SIG-M5 treated with dmso at 0.1 percent for 504 hours (cell line): ENCODE measurements at regions not wholly inside any gene's neighbourhood (a gene's known extent, or its start where the extent isn't known, plus 50 kb on each side); places are given as distances from the start of the nearest gene placed in this dataset.

Experiments used
- DNase-seq: peaks from one replicate; lab custom pipeline; 2025; ENCODE audit not compliant: unreplicated experiment; lab: John Stamatoyannopoulos, UW

DNA sequence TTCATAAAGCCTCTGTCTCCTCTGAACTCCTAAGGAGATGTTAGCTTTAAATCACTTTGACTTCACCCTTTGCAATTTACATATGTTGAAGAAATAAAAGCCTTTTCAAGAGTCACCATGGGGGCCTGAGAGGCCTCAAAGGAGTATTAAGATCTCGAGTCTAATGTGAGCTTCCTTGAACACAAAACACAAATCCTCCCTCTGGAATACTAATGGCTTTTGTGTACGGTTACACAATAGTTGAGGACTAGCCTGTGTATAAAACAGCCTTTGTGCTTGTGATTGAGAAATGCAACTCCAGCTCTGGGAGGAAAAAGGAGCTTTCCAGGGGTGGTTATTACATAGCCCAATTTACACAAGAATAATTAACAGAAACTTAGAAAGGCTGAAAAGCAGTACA is 1140.2 kb downstream of the CDH11 start:
- DNase-seq, result no peak

DNA sequence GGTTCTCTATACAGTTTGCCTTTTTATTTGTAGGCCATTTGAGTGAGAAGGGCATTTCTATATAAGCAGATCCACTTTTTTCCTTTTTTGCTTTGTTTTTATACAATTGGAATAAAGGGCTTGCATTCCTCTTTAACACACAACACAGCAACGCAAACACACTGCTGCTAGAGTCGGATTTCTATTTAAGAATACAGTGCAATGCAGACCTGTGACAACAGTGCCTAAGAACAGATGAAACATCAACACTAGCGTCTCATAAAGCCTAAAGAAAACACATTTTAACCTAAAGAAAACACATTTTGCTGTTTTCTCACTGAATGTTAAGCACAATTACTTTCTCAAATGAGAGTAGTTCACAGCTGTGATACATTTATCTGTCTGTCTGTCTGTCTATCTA is 1141.1 kb downstream of the CDH11 start:
- no peak for DNase-seq

DNA sequence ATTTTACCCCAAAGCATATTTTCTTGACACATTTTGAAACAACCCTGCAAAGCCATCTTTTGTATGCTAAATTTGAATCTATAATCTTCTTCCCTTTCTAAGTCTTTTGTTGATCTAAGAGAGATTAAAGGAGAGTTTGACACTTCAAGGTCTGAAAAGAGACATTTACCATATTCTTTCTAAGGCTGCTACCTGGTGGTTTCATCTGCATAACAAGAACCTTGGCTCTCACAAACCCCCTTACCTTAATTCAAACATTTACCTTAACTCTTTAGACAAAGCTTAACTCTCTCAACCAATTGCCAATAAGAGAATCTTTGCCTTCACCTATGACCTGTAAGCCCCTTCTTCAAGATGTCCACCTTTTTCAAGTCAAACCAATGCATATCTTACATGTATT is 1143.6 kb downstream of the CDH11 start:
- DNase-seq, result no peak

DNA sequence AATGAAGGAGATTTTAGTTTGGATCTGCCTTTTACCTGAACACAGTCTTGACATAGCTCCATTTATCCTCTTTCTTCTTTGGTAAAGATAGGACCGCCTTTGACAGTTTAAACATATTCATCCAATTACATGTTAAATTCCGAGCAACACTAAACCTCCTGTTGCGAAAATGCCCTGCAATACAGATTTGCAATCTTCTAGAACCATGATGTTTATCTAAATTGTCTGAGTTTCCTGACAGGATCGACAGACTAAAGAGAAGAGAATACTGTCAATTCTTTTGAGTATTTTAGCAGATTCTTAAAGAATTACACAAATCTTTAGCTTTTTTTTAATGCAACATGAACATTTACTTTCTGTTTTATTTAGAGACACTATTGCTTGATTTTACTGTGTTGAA is 1145.5 kb downstream of the CDH11 start:
- no peak for DNase-seq

DNA sequence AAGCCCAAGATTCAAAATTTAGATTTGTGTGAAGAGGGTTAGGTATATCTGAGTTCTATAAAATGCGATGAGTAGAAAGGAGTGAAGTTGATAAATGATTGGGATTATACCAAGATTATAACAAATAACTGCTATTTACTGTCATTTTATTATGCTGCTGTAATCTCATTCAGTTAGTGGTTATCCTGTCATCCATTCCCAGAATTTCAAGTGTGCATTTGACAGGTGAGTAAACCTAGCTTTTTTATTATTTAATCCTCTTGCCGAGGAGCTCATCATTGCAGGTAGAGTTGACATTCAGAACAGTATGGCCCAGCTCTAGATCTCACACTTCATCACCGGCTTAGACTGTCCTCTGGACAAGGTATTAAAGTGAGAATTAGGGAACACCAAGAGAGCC is 1146.2 kb downstream of the CDH11 start:
- DNase-seq, result no peak

DNA sequence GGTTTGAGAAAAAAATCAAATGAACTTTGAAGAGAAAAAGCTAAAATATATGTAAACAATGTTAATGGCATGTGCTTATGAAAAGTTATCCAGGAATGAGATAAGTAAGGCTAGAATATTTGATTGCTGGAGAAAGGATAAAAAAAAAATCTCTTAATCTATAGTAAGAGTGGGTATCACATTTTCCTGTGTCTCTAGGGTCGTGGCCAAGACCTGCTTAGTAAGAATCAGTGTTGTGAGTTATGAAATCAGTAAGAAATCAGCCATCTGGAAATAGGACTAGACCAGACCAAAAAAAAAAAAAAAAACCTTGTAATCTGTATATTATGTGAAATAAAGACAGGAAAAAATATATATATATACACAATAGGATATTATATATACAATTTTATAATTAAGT is 1153.9 kb downstream of the CDH11 start:
- DNase-seq, result no peak

DNA sequence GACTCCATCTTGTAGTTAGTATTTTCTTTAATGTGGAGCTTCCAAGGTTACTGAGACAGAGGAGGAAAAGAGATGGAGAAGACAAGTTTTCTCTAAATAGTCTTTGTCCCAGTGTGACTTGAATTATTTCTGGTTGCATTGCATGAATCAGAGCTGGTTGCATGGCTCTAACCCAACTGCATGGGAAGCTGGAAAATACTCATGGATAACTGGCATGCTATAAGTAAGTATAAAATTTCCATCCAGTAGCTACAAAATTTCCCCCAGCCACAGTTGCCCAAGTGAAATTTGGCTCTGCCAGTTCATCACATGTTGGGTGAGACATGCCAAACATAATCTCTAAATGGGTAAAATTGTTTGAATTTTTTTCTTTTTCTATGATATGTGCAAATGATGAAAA is 1161.5 kb downstream of the CDH11 start:
- DNase-seq, result no peak

DNA sequence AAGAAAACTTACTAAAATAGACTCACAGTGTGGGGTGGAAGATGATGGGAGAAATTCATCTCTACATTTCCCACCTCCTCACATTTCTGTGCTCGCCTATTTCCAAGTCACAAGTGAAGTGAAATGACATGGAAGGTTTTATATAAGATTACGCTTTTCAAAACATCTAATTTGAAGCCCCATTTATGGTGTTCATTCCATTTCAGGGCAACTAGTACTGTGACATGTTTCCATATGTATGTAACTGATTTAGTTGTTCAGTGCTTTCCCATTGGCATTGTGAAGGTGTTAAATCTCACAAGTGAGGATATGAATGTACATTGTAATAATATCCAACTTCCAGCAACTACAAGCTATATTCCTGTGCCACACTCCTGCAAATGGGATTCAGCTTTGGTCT is 1174.8 kb downstream of the CDH11 start:
- DNase-seq, result no peak

DNA sequence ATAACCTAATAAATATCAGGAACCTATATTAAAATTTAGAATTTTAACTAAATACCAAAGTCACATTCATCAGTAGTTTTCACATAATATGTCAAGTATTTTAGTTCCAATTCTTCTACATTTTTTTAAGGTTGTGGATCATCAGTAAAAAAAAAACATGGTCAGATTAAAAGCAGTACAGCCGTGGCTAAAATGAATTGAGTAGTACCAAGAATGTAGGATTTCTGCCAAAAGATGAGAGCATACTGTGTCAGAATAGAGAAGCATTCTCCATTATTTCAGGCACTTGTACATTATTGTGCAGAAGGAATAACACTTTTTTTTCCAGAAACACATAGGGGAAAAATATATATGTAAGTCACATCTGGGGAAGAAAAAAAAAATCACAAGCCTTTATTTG is 1176.1 kb downstream of the CDH11 start:
- DNase-seq, result no peak

DNA sequence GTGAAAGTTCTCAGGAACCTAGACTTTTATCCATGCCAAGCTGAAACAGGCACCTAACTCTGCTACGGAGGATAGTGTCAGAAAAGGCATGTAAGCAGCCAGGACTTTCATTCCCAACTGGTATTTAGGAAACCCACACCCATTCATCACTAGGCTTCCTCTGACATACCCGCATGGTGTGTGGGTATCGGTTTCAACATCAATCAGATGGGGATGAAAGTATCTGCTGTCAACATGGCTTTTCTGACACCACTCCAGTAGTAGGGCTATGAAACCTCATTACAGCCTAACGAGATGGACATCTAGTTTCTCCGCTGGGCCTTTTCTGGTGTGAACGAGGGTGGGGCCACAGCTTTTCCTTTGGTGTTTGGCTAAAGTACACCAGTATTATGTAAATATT is 1178.3 kb downstream of the CDH11 start:
- DNase-seq, result no peak

DNA sequence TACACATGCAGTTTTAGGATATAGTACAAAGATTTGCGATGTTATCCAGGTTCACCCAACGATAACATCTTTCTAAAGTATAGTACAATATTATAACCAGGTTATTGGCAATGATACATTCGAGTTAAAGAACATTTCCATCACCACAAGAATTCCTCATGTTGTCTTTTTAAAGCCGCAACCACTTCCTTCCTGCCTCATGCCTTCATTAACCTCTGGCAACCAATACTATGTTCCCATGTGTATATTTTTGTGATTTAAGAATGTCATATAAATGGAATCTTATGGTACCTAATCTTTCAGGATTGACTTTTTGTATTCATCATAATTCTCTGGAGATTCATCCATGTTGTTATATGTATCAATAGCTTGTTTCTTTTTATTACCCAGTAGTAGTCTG is 1183.2 kb downstream of the CDH11 start:
- no peak for DNase-seq

DNA sequence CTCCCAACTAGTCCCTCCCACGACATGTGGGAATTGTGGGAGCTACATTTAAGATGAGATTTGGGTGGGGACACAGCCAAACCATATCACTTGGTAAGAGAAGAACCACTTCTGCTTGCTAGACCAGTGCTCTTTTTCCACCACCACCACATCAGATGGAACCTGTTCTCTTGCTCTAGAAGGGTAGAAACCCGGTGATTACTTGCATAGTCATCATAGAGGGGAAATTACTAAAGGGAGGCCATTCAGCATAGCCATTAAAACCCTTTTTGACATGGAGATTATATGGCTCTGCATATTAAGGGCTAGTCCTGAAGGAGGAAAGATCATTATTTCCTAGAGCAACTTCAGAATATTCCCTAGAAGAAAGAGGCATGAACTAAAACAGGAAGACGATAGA is 1188.0 kb downstream of the CDH11 start:
- no peak for DNase-seq

DNA sequence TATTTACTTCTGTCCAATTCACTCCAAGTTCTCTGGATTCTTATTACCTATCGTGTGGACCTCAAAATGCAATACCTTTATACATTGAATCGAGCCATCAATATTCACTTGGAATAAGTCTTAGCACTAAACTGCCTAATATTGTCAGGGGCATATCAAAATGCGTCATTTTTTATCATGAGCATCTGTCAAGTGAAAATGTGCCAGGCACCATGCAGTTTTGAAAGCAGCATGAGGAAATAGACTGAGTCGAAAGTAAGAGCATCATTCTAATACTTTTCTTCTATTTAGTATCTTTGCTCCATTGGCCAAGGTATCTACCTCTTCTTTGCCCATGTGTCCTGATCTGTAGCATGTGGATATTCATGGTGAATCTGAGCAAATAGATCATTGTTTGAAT is 1193.4 kb downstream of the CDH11 start:
- no peak for DNase-seq

DNA sequence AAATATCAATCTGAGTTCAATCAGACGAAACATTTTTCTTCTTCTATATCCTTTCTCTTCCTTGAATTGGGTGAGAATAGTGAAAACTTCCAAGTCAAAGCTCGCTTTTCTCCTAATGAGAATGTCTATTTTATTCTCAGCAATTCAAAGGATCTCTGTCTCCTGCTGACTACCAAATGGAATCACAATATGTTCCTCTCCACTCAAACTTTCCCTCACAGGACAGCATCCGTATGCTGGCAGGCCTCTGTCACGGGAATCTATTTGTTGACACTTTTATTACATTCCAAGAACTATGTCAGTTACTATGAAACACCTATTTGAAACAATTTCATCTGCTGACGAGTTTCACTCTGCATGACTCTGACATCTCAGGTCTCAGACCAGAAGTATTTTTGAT is 1196.6 kb downstream of the CDH11 start:
- DNase-seq, result no peak

DNA sequence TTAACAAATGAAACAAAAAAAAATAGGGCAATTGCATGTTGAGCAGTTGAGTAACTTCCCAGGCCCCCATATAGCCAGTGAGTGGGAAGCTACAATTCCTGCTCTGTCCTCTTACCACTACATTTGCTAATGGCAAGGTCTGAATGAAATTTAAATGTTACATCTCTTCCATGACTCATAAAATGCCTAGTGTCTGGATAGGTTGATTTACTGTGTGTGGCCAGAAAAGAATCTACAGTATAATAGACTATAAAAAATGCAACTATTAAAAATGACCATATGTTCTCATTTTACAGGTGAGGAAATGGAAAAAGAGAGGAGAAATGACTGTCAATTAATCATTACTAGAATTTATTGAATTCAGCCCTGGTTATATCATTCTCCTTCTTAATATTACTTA is 1199.3 kb downstream of the CDH11 start:
- no peak for DNase-seq

DNA sequence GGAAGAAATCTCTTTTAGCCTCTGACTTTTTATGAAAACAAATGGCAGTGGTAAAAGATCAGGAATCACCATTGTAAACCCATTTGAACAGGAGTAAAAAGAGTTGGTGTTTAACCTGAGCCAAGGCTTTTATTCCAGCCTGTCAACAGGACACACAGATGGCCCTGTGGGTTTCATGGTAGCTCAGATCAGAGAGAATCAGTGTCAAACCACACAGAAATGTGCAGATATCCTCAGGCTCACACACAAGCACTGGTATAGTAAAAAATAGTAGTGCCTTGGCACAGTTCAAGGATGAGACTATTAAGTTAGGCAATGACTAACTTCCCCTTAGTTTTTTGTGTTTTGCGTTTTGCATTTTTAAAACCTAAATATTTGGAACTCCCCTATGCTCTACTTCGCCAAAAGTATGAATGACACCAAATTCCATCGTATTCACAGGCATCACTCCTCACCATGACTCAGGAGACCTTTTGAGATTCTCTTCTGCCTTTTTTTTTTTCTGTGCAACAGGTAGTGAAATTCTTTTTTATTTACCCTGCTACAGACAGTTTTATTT is 1200.0 kb downstream of the CDH11 start:
- no peak for DNase-seq

DNA sequence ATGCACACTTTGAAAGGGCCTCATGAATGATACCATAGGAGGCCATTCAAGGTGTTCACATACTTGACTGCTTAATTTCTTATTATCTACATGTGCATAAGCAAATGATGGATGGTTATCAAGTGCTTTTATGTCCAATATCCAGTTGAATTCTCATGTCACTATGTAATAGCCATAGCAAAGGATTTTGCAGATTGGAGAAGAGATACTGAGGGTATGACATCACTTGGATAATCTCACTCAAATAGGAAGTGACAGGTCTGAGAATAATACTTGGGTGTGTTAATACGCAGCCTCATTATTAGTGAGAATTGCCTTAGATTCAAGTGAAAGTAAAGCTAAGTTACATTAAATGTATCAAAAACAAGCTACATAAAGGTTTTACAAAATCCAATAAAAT is 1208.6 kb downstream of the CDH11 start:
- no peak for DNase-seq

DNA sequence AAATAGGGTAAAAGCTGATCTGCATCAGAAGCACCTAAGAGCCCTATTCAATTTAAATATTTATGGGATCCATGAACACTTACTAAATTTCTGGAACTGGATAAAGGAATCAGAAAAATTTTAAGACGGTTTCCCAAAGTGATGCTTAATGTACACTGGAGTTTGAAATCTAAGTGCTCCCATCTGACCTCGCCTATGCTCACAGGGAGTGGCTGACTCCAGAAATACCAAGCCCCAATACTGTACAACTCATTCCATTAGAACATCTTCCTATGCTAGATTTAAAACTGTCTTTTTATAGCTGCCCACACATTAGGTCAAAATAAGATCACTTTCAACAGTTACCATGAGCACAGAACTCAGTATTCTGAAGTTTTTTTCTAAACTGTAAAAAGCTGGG is 1214.6 kb downstream of the CDH11 start:
- DNase-seq, result no peak

DNA sequence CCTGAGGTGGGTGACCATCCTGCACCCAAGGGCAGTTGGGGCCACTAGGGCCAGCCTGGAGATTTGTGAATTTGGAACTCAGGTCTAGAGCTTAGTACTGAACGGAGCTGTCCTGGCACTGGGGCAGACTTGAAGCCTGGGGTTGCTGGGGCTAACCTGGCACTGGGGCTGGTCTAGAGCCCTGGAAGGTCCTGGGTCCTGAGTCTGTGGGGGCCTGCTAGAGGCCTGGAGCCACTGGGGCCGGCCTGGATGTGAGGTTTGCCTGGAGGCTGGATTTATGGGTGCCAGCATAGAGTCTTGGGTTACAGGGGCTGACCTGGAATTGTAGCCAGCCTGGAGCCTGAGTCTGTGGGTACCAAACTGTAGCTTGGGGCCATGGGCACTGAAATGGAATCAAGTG is 1216.9 kb downstream of the CDH11 start:
- no peak for DNase-seq

DNA sequence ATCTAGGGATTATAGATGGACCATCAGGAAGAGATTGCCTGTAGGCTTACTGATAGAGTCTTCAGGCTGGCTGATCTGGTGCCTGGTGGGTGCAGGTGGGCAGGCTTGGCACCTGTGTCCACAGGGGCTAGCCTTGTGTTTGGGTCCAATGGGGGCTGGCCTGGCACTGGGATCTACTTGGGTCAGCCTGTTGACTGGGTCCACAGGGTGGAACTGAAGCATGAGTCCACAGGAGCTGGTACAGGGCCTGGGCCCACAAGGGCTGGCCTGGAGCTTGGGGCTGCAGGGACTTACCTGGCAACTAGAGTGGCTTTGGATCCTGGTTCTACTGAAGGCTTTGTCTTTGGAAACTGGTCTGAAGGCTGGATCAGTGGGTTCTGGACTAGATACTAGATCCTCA is 1217.7 kb downstream of the CDH11 start:
- DNase-seq, result no peak

DNA sequence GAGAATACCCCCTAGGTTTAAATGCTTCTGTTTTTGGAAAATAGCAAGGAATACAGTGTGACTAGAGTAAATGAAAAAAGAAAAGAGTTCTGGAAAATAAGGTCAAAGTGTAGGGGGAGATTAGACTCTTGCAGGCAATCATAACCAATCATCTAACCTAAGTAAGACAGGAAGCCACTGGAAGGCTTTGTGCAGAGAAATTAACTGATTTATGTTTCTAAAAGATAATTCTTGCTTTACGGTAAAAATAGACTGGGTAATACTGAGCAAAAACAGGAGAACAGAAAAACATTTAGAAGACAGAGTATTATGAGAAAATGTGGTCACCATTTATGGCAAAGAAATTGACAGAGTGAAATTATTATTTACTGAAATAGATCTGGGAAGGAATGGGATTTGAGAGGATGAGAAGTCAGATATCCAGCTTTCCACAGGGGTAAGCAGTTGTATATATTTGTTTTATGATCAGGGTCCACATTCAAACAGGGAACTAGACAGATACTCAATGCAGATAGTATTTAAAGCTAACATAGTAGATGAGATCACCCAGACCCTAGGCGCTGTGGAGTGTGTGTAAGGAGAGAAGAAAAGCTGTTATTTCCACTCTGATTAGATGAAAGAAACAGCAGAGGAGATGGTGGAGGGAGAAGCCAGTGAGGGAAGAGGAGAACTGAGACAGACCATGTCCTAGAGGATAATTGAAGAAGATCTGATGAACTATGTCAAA is 1225.3 kb downstream of the CDH11 start:
- DNase-seq, result no peak

DNA sequence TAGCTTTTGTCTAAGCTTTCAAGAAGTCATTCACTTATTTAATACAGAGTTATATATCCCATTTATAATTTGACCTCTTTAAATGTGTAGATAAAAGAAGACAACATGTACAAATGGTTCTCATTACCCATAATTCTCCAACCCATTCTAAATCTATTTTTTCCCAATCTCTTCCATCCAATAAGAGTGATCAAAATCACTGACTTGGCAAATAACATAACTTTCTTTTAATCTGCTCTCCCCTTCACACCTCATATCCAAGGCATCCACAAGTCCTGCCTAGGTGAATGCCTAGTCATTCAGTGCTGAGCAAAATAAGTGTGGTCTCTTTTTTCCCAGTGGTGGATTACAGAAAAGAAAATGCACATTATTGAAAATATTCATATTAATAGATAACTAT is 1231.1 kb downstream of the CDH11 start:
- no peak for DNase-seq

DNA sequence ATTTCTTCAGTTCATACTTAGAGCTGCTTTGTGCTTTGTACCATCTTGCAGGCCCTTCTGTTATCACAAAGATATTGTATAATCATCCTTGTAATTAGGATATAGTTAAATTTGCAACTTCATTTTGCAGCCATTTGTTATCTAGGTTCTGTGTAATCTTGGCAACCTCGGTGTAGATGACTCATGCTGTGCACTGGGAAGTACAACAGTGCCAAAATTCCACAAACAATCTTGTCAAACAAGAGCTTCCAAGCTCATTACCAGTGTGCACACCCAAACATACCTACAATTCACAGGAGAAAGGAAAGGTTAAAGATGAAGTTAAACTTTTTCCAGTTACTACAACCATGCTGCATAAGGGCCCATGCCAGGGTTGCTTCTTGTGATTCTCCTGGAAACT is 1231.8 kb downstream of the CDH11 start:
- no peak for DNase-seq
